ENCODE measurements at regions not wholly inside any gene's neighbourhood (a gene's known extent, or its start where the extent isn't known, plus 50 kb on each side); places are given as distances from the start of the nearest gene placed in this dataset.

DNA sequence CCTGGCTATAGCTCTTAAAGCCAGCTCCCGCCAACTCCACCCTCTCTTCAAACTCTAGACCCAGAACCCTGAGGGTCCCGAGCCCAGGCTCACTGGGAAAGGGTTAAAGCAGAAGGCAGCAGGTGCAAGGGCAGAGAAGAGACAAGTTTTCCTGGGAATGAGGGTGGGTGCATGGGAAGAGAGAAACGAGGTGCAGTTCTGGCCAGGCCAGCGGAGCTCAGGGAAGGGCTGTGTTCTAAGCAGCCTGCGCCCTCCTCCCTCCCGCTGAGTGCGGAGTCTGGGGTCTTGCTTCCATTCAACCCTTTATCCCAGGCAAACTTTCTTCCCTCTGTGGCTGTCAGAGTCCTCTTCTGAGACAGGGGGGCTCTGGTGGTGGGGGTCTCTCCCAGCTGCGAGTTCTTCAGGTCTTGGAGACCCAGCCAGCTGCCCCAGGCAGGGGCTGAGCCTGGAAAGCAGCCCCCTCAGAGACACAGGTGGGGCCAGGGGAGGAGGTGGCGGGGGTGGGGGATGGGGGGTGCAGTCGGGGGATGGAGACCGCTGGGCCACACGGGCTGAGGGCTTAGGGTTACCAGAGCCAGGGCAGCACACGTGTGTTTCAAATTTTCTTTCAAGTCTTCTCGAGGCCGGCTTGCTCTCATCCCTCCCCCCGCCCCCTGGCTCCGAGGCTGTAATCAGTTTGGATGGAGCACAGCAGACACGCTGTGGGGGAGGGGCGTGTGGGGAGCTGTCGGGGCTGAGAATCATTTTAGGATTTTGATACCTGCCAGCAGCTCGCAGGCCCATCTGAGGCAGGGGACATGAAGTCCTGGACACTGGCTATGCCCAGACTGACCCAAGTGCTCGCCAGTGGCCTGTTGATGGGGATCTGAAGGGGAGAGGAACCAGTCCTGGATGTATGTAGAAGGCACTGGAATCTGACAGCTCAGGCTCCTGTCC lies 169.6 kb upstream of the SMIM23 start:
- H3K27ac Mint-ChIP-seq, result no peak overlapping the region
- H3K36me3 Mint-ChIP-seq (ENCODE audit: low read depth), result no peaks in the 10 kb centered on the region
- DNase-seq, result no peak
- no peaks in the 10 kb centered on the region for H3K9me3 Mint-ChIP-seq (ENCODE audit: insufficient read depth)
- no peaks in the 10 kb centered on the region for H3K27me3 Mint-ChIP-seq (ENCODE audit: low read depth)
- POLR2A ChIA-PET, result no interaction called here
- H3K4me3 Mint-ChIP-seq, result no peak overlapping the region
- no peaks in the 10 kb centered on the region for H3K4me1 Mint-ChIP-seq (ENCODE audit: low read depth)
- CTCF ChIA-PET, result no interaction called here
- no peak for ATAC-seq

DNA sequence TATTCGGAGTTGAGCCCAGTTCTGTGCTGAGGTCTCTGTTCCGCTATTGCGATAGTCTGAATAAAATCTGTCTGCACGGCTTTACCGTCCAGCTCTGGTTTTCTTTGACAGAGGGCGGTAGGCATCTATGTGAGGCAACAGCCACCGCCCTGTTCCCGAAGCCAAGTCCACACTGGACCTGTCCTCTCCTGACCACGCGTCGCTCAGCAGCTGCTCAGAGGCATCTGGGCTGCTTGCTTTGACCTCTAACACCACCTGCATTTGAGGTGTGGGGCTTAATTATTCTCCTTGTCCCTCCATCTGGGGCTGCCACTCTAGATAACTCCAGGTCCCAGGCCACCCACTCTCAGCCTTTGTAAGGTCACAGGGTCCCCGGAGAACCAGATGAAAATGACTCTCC lies 168.4 kb upstream of the SMIM23 start:
- ATAC-seq (no peak), DNase-seq (no peak)
- no peaks in the 10 kb centered on the region for H3K36me3 Mint-ChIP-seq (ENCODE audit: low read depth)
- CTCF ChIA-PET, result no interaction called here
- POLR2A ChIA-PET, result no interaction called here
- H3K9me3 Mint-ChIP-seq (ENCODE audit: insufficient read depth), result no peaks in the 10 kb centered on the region
- H3K4me3 Mint-ChIP-seq, result no peak overlapping the region
- peaks cover 3% of the 10 kb centered on the region for H3K4me1 Mint-ChIP-seq (ENCODE audit: low read depth)
- no peaks in the 10 kb centered on the region for H3K27me3 Mint-ChIP-seq (ENCODE audit: low read depth)
- no peak overlapping the region for H3K27ac Mint-ChIP-seq

- Mint-ChIP-seq H3K9me3 (ENCODE audit: insufficient read depth) (no peaks in the 10 kb centered on the region), H3K4me3 (no peak overlapping the region), H3K4me1 (ENCODE audit: low read depth) (peaks cover 3% of the 10 kb centered on the region), H3K27me3 (ENCODE audit: low read depth) (no peaks in the 10 kb centered on the region), H3K36me3 (ENCODE audit: low read depth) (no peaks in the 10 kb centered on the region), H3K27ac (no peak overlapping the region)
- CTCF ChIA-PET, result no interaction called here
- ATAC-seq (no peak), DNase-seq (no peak)
- POLR2A ChIA-PET, result no interaction called here
Measured at GRCh38 chr5:171617817-171618591, 167.6 kb upstream of the SMIM23 start.

GRCh38 chr5:171619196-171619595 lies 166.4 kb upstream of the SMIM23 start:
- POLR2A ChIA-PET, result no interaction called here
- no peaks in the 10 kb centered on the region for H3K9me3 Mint-ChIP-seq (ENCODE audit: insufficient read depth)
- no peaks in the 10 kb centered on the region for H3K36me3 Mint-ChIP-seq (ENCODE audit: low read depth)
- peaks cover 3% of the 10 kb centered on the region for H3K4me1 Mint-ChIP-seq (ENCODE audit: low read depth)
- ATAC-seq, result no peak
- DNase-seq, result no peak
- no peak overlapping the region for H3K4me3 Mint-ChIP-seq
- no peak overlapping the region for H3K27ac Mint-ChIP-seq
- no peaks in the 10 kb centered on the region for H3K27me3 Mint-ChIP-seq (ENCODE audit: low read depth)
- CTCF ChIA-PET, result no interaction called here

- no peak for ATAC-seq
- Mint-ChIP-seq H3K27ac (no peak overlapping the region), H3K9me3 (ENCODE audit: insufficient read depth) (no peaks in the 10 kb centered on the region), H3K4me3 (no peak overlapping the region), H3K36me3 (ENCODE audit: low read depth) (no peaks in the 10 kb centered on the region), H3K4me1 (ENCODE audit: low read depth) (peaks cover 3% of the 10 kb centered on the region), H3K27me3 (ENCODE audit: low read depth) (no peaks in the 10 kb centered on the region)
- ChIA-PET CTCF (no interaction called here), POLR2A (no interaction called here)
- no peak for DNase-seq
Measured at GRCh38 chr5:171619744-171620143, 165.9 kb upstream of the SMIM23 start.

DNA sequence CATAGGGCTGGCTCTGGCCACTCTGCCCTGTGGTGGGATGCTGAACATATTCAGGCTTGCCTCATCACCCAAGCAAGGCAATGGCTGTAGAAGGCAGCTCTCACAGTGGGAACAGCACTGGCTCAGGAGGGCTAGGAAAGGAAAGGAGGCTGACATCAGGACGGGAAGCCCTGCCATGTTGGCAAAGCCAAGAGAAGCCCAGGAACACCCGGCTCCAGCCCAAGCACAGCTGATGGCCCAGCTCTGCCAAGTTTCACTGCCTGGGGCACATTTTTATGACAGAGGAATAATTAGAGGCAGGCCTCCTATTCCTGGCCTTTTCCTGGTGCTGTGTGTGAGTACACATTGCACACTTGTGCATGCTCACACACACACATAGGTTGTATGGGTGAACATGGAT lies 163.6 kb upstream of the SMIM23 start:
- ATAC-seq (no peak), DNase-seq (no peak)
- no peaks in the 10 kb centered on the region for H3K36me3 Mint-ChIP-seq (ENCODE audit: low read depth)
- no peaks in the 10 kb centered on the region for H3K9me3 Mint-ChIP-seq (ENCODE audit: insufficient read depth)
- ChIA-PET CTCF (no interaction called here), POLR2A (no interaction called here)
- peaks cover 3% of the 10 kb centered on the region for H3K4me1 Mint-ChIP-seq (ENCODE audit: low read depth)
- H3K27ac Mint-ChIP-seq, result no peak overlapping the region
- H3K4me3 Mint-ChIP-seq, result no peak overlapping the region
- H3K27me3 Mint-ChIP-seq (ENCODE audit: low read depth), result no peaks in the 10 kb centered on the region

DNA sequence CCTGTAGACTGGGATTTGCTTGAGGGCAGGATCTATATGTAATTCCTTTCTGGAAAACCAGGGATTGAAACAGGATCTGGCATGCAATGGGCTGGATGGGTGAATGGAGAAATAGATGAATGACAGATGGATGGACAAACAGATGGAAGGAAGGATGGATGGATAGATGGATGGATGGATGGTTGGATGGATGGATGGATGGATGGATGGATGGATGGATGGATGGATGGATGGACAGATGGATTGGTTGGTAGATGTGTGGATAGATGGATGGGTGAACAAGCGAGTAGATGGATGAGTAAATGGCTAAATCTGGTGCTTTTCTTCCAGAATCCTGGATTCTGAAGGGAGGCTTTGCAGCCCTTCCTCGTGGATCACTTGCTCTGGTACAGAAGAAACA lies 162.5 kb upstream of the SMIM23 start:
- peaks cover under 1% of the 10 kb centered on the region for H3K27me3 Mint-ChIP-seq (ENCODE audit: low read depth)
- peaks cover 3% of the 10 kb centered on the region for H3K4me1 Mint-ChIP-seq (ENCODE audit: low read depth)
- no peak overlapping the region for H3K27ac Mint-ChIP-seq
- no peak overlapping the region for H3K4me3 Mint-ChIP-seq
- no peaks in the 10 kb centered on the region for H3K9me3 Mint-ChIP-seq (ENCODE audit: insufficient read depth)
- POLR2A ChIA-PET, result no interaction called here
- CTCF ChIA-PET, result no interaction called here
- DNase-seq, result no peak
- no peak for ATAC-seq
- H3K36me3 Mint-ChIP-seq (ENCODE audit: low read depth), result no peaks in the 10 kb centered on the region

DNA sequence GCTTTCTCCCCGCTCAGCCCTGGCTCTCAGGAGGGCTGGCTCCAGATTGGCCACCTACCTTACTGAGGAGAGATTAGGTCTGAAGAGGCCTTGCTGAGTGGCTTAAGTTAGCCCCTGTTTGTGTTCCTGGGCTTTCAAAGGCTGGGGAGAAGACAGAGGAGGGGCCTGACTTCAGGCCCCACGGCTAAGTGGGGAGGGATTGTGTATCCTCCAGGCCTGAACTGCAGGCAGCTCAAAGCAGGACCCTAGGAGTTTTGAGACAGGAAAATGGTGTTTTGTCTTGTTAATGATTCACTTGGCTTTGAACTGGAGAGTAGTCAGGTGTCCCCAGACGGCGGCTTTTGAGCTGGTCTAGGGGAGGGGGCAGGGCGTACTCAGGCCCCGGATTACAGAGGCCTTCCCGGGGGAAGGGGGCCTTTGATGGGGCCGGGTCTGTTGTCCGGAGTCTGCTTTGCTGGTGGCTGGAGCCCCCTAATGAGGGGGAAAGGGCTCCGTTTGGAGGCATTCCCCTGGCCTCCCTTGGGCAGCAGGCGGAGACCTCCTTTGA lies 162.0 kb upstream of the SMIM23 start:
- POLR2A ChIA-PET, result no interaction called here
- ATAC-seq, result no peak

DNA sequence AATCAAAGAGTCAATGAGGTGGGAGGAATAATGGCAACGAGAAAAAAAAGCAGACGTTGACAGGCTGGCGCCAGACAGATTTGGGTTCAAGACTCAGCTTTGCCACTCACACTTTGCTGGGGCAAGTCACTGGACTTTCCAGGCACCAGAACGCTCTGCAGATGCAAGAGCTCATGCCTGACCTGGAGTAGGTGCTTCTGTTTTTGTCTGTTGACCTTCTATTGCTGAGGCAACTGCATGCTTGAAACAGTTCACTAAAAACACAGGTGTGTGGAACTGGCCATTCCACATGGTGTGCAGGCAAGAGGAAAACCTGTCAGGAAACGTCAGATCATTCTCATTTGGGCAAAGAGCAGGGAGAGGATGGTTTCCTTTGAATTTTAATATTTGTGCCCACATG lies 161.2 kb upstream of the SMIM23 start:
- H3K27ac Mint-ChIP-seq, result no peak overlapping the region
- ATAC-seq (no peak), DNase-seq (no peak)
- H3K4me3 Mint-ChIP-seq, result no peak overlapping the region
- CTCF ChIA-PET, result no interaction called here
- H3K27me3 Mint-ChIP-seq (ENCODE audit: low read depth), result peaks cover 7% of the 10 kb centered on the region
- peaks cover 3% of the 10 kb centered on the region for H3K4me1 Mint-ChIP-seq (ENCODE audit: low read depth)
- no peaks in the 10 kb centered on the region for H3K9me3 Mint-ChIP-seq (ENCODE audit: insufficient read depth)
- no peaks in the 10 kb centered on the region for H3K36me3 Mint-ChIP-seq (ENCODE audit: low read depth)
- POLR2A ChIA-PET, result no interaction called here

More for the DNA sequence above, 162.0 kb upstream of the SMIM23 start:
- DNase-seq, result no peak
- Mint-ChIP-seq H3K4me1 (ENCODE audit: low read depth) (peaks cover 3% of the 10 kb centered on the region), H3K27ac (no peak overlapping the region), H3K36me3 (ENCODE audit: low read depth) (no peaks in the 10 kb centered on the region), H3K27me3 (ENCODE audit: low read depth) (peaks cover 5% of the 10 kb centered on the region), H3K4me3 (no peak overlapping the region), H3K9me3 (ENCODE audit: insufficient read depth) (no peaks in the 10 kb centered on the region)
- CTCF ChIA-PET, result no interaction called here

GRCh38 chr5:171625646-171626045 lies 160.0 kb upstream of the SMIM23 start:
- peaks cover 11% of the 10 kb centered on the region for H3K27me3 Mint-ChIP-seq (ENCODE audit: low read depth)
- CTCF ChIA-PET, result no interaction called here

GRCh38 chr5:171627936-171628632 lies 157.5 kb upstream of the SMIM23 start:
- CTCF ChIA-PET, result no interaction called here
- no peak overlapping the region for H3K4me3 Mint-ChIP-seq
- no peak for DNase-seq
- no peaks in the 10 kb centered on the region for H3K9me3 Mint-ChIP-seq (ENCODE audit: insufficient read depth)
- POLR2A ChIA-PET, result no interaction called here
- no peaks in the 10 kb centered on the region for H3K4me1 Mint-ChIP-seq (ENCODE audit: low read depth)
- no peak overlapping the region for H3K27ac Mint-ChIP-seq
- ATAC-seq, result no peak
- H3K36me3 Mint-ChIP-seq (ENCODE audit: low read depth), result no peaks in the 10 kb centered on the region
- H3K27me3 Mint-ChIP-seq (ENCODE audit: low read depth), result peaks cover 22% of the 10 kb centered on the region

More at GRCh38 chr5:171625646-171626045, 160.0 kb upstream of the SMIM23 start:
- ATAC-seq (no peak), DNase-seq (no peak)
- Mint-ChIP-seq H3K27ac (no peak overlapping the region), H3K4me1 (ENCODE audit: low read depth) (peaks cover 3% of the 10 kb centered on the region), H3K36me3 (ENCODE audit: low read depth) (no peaks in the 10 kb centered on the region), H3K9me3 (ENCODE audit: insufficient read depth) (no peaks in the 10 kb centered on the region), H3K4me3 (no peak overlapping the region)
- POLR2A ChIA-PET, result no interaction called here

DNA sequence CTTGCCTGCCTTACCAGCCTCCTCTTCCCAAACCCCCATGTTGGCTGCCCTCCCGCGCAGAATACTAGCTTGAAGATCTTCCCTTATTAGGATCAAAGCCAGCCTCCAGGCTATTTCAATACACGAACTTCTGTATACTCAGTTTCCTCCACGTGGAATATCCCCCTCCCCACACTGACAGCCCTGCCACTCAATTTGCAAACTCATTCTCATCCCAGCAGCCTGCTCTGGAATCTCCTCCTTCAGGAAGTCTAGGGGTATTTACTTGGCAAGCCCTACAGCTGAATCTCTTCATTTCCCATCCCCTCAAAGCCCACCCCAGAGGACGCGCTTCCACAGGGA lies 157.0 kb upstream of the SMIM23 start:
- POLR2A ChIA-PET, result no interaction called here
- Mint-ChIP-seq H3K9me3 (ENCODE audit: insufficient read depth) (no peaks in the 10 kb centered on the region), H3K27me3 (ENCODE audit: low read depth) (peaks cover 24% of the 10 kb centered on the region), H3K4me3 (no peak overlapping the region), H3K27ac (no peak overlapping the region), H3K36me3 (ENCODE audit: low read depth) (no peaks in the 10 kb centered on the region), H3K4me1 (ENCODE audit: low read depth) (no peaks in the 10 kb centered on the region)
- CTCF ChIA-PET, result no interaction called here
- no peak for DNase-seq
- no peak for ATAC-seq

All from activated CD8-positive, alpha-beta T cell treated with anti-CD3 and anti-CD28 coated beads, Interleukin-2, amount 10 ng/mL, durations not matched to agents 7 days and 5 days (primary cell).